ENCODE measurements at regions not wholly inside any gene's neighbourhood (a gene's known extent, or its start where the extent isn't known, plus 50 kb on each side); places are given as distances from the start of the nearest gene placed in this dataset.

- intact Hi-C loops (cut with micrococcal nuclease; ENCODE audit: unreplicated experiment) (no loop called here), in situ Hi-C loops (cut with MboI) (no loop called here)
- ATAC-seq (no peak), DNase-seq (ENCODE audit: low read depth, low spot score) (no peak), FAIRE-seq (no peak)
- H3K9ac ChIP-seq (ENCODE audit: control insufficient read depth, insufficient read depth, low read length), result no peak overlapping the region
- H3K36me3 ChIP-seq (ENCODE audit: control insufficient read depth in 2 of 2, insufficient read depth in 2 of 2, low read length in 1 of 2), result no peaks in the 10 kb centered on the region
- no peak overlapping the region for H2AFZ ChIP-seq (ENCODE audit: control insufficient read depth, low read depth, low read length)
- no peaks in the 10 kb centered on the region for H3K27me3 ChIP-seq (replicated peaks in 1 of 2; ENCODE audit: control insufficient read depth in 2 of 2, insufficient read depth in 2 of 2, low read length in 1 of 2)
- 17% methylated on average over 3 of the region's 3 CpGs for WGBS (ENCODE audit: insufficient coverage, insufficient replicate concordance, low lambda C conversion rate, missing lambda C conversion rate)
- no peaks in the 10 kb centered on the region for H3K9me3 ChIP-seq (replicated peaks; ENCODE audit: control insufficient read depth, insufficient read depth, low read length)
- H3K4me3 ChIP-seq, result no peak overlapping the region
- H4K20me1 ChIP-seq (ENCODE audit: control insufficient read depth, insufficient read depth), result no peaks in the 10 kb centered on the region
- RAD21 ChIA-PET (ENCODE audit: unreplicated experiment), result no interaction called here
- H3K4me2 ChIP-seq (ENCODE audit: control insufficient read depth, insufficient read depth), result no peak overlapping the region
- H3K4me1 ChIP-seq (ENCODE audit: control insufficient read depth, insufficient read depth, low read length), result no peaks in the 10 kb centered on the region
- SMC1A ChIA-PET (ENCODE audit: uncharacterized antibody, unreplicated experiment), result interaction anchor here (1.0 kb wide), 1 partner anchor 9 kb away, joined by 3 read pairs; no protein-coding TSS in a partner anchor
- BruUV-seq (replicated peaks), result no TSS peak
- CTCF ChIA-PET, result no interaction called here
- TF ChIP-seq DPF2 (IDR thresholded peaks at IDR 0.05) (no peak), EP300 (IDR thresholded peaks at IDR 0.05; ENCODE audit: borderline replicate concordance in 1 of 2, control insufficient read depth in 1 of 2, low read depth in 2 of 2, low read length in 2 of 2) (no peak), EGR1 (IDR thresholded peaks at IDR 0.05; ENCODE audit: borderline replicate concordance in 1 of 2, low read depth in 2 of 2, low read length in 2 of 2) (no peak), MYB (IDR thresholded peaks at IDR 0.05; ENCODE audit: borderline replicate concordance, low read depth, low read length) (no peak), IKZF1 (conservative IDR thresholded peaks at IDR 0.05) (no peak), SMC3 (IDR thresholded peaks at IDR 0.05; ENCODE audit: borderline replicate concordance, low read length) (no peak), RAD51 (IDR thresholded peaks at IDR 0.05) (no peak), CBX5 (IDR thresholded peaks at IDR 0.05; ENCODE audit: low read depth) (no peak)
- no peak overlapping the region for H3K27ac ChIP-seq (ENCODE audit: control insufficient read depth, insufficient read depth)
- H3K79me2 ChIP-seq (ENCODE audit: control insufficient read depth, insufficient read depth, low read length), result no peaks in the 10 kb centered on the region
- POLR2A ChIA-PET, result no interaction called here
Observed at GRCh38 chr11:39917256-39917655, 1542.2 kb downstream of the LRRC4C start.

GRCh38 chr11:39910087-39910486 lies 1549.4 kb downstream of the LRRC4C start:
- SMC1A ChIA-PET (ENCODE audit: uncharacterized antibody, unreplicated experiment), result no interaction called here
- H3K36me3 ChIP-seq (ENCODE audit: control insufficient read depth in 2 of 2, insufficient read depth in 2 of 2, low read length in 1 of 2), result no peaks in the 10 kb centered on the region
- RAD21 ChIA-PET (ENCODE audit: unreplicated experiment), result no interaction called here
- CTCF ChIA-PET, result no interaction called here
- H3K9ac ChIP-seq (ENCODE audit: control insufficient read depth, insufficient read depth, low read length), result no peak overlapping the region
- no peaks in the 10 kb centered on the region for H4K20me1 ChIP-seq (ENCODE audit: control insufficient read depth, insufficient read depth)
- no peak for TF ChIP-seq BCL11A (IDR thresholded peaks at IDR 0.05; ENCODE audit: low read depth, low read length)
- TF ChIP-seq ZNF274 (IDR thresholded peaks at IDR 0.05; ENCODE audit: insufficient read depth, insufficient read length), result no peak
- no peak for TF ChIP-seq ESRRA (IDR thresholded peaks at IDR 0.05; ENCODE audit: low read length)
- TF ChIP-seq NFYB (IDR thresholded peaks at IDR 0.05; ENCODE audit: insufficient read depth, low read depth, low read length), result no peak
- no peak for TF ChIP-seq RBBP5 (conservative IDR thresholded peaks at IDR 0.05)
- TF ChIP-seq PKNOX1 (IDR thresholded peaks at IDR 0.05), result no peak
- no peak for TF ChIP-seq IKZF1 (conservative IDR thresholded peaks at IDR 0.05)
- no peak for TF ChIP-seq TCF3 (IDR thresholded peaks at IDR 0.05; ENCODE audit: borderline replicate concordance, insufficient read depth, low read depth, low read length)
- no peak for TF ChIP-seq STAT1 (conservative IDR thresholded peaks at IDR 0.05)
- no peak for TF ChIP-seq NFYA (IDR thresholded peaks at IDR 0.05; ENCODE audit: borderline replicate concordance, low read depth, low read length)
- no peak for TF ChIP-seq SUPT20H (IDR thresholded peaks at IDR 0.05; ENCODE audit: borderline replicate concordance, control insufficient read depth, low read depth, low read length)
- TF ChIP-seq SIX5 (IDR thresholded peaks at IDR 0.05; ENCODE audit: low read depth, low read length, severe bottlenecking), result no peak
- H3K27me3 ChIP-seq (replicated peaks in 1 of 2; ENCODE audit: control insufficient read depth in 2 of 2, insufficient read depth in 2 of 2, low read length in 1 of 2), result no peaks in the 10 kb centered on the region
- H3K79me2 ChIP-seq (ENCODE audit: control insufficient read depth, insufficient read depth, low read length), result no peaks in the 10 kb centered on the region
- no peak overlapping the region for H3K4me3 ChIP-seq
- no peaks in the 10 kb centered on the region for H3K9me3 ChIP-seq (replicated peaks; ENCODE audit: control insufficient read depth, insufficient read depth, low read length)
- ATAC-seq (no peak), DNase-seq (ENCODE audit: low read depth, low spot score) (no peak), FAIRE-seq (no peak)
- POLR2A ChIA-PET, result no interaction called here
- BruUV-seq (replicated peaks), result no TSS peak
- in situ Hi-C loops (cut with MboI), result no loop called here
- no peak overlapping the region for H2AFZ ChIP-seq (ENCODE audit: control insufficient read depth, low read depth, low read length)
- intact Hi-C loops (cut with micrococcal nuclease; ENCODE audit: unreplicated experiment), result no loop called here
- no peaks in the 10 kb centered on the region for H3K4me1 ChIP-seq (ENCODE audit: control insufficient read depth, insufficient read depth, low read length)
- no peak overlapping the region for H3K27ac ChIP-seq (ENCODE audit: control insufficient read depth, insufficient read depth)
- H3K4me2 ChIP-seq (ENCODE audit: control insufficient read depth, insufficient read depth), result no peak overlapping the region
